DOHH2 (cell line): ENCODE measurements at regions not wholly inside any gene's neighbourhood (a gene's known extent, or its start where the extent isn't known, plus 50 kb on each side); places are given as distances from the start of the nearest gene placed in this dataset.

ENCODE experiments used
- H3F3A ChIP-seq: fragments of 200-600 bp; sonication (generic), shearing (Covaris generic); 2 replicates; pipeline ENCODE4 v1.6.0; 2016; ENCODE audit warnings: antibody characterized with exemption, mild to moderate bottlenecking; ENCODE audit not compliant: control insufficient read depth, insufficient read depth
- H3K27ac ChIP-seq: fragments of 200-600 bp; sonication (generic); 2 replicates; pipeline ENCODE4 v1.5.1; 2014; ENCODE audit warnings: low read depth, mild to moderate bottlenecking, low read length, moderate library complexity
- H3K27me3 ChIP-seq: fragments of 200-600 bp; sonication (generic); 2 replicates; pipeline ENCODE4 v1.6.1; 2014; ENCODE audit warnings: mild to moderate bottlenecking, low read length, mixed read lengths; ENCODE audit not compliant: control insufficient read depth
- H3K36me3 ChIP-seq: fragments of 200-600 bp; sonication (generic); 2 replicates; pipeline ENCODE4 v1.6.1; 2014; ENCODE audit warnings: mild to moderate bottlenecking, low read length, moderate library complexity, mixed read lengths; ENCODE audit not compliant: control insufficient read depth
- H3K4me1 ChIP-seq: fragments of 200-600 bp; sonication (generic); 2 replicates; pipeline ENCODE4 v1.6.1; 2014; ENCODE audit warnings: mild to moderate bottlenecking, low read length, mixed read lengths; ENCODE audit not compliant: control insufficient read depth
- H3K4me2 ChIP-seq: fragments of 200-600 bp; sonication (generic); 2 replicates; pipeline ENCODE4 v1.6.0; 2014; ENCODE audit warnings: mild to moderate bottlenecking, low read length, moderate library complexity
- H3K4me3 ChIP-seq: fragments of 200-600 bp; sonication (generic); 2 replicates; pipeline ENCODE4 v1.5.1; 2014; ENCODE audit warnings: mild to moderate bottlenecking, low read length, mixed read lengths
- H3K79me2 ChIP-seq: fragments of 200-600 bp; sonication (generic); 2 replicates; pipeline ENCODE4 v1.6.1; 2014; ENCODE audit warnings: mild to moderate bottlenecking, low read length, mixed read lengths; ENCODE audit not compliant: control insufficient read depth
- H3K9me2 ChIP-seq: fragments of 200-600 bp; sonication (generic); replicated peaks from 2 replicates; pipeline ENCODE4 v1.6.1; 2014; ENCODE audit warnings: mild to moderate bottlenecking, low read length, mixed read lengths; ENCODE audit not compliant: control insufficient read depth
- H3K9me3 ChIP-seq: fragments of 200-600 bp; sonication (generic); 2 replicates; pipeline ENCODE4 v1.6.1; 2014; ENCODE audit warnings: antibody characterized with exemption, low read length, mixed read lengths; ENCODE audit not compliant: control insufficient read depth, insufficient read depth
- H4K20me1 ChIP-seq: fragments of 200-600 bp; sonication (generic); 2 replicates; pipeline ENCODE4 v1.6.0; 2014; ENCODE audit warnings: low read depth, mild to moderate bottlenecking, antibody characterized with exemption, low read length, moderate library complexity; ENCODE audit not compliant: control insufficient read depth, insufficient read depth
- EZH2phosphoT487 ChIP-seq: fragments of 200-600 bp; sonication (generic); IDR thresholded peaks from 2 replicates; pipeline ENCODE4 v1.6.1; 2017; ENCODE audit warnings: borderline replicate concordance, mild to moderate bottlenecking, antibody characterized with exemption, low read length, moderate library complexity, mixed read lengths
- TF ChIP-seq, protein P1 (sequence below): fragments of 200-600 bp; sonication (generic); IDR thresholded peaks from one replicate; pipeline ENCODE4 v1.5.1; 2014; ENCODE audit warnings: antibody characterized with exemption, mild to moderate bottlenecking, low read depth, low read length; ENCODE audit not compliant: poor library complexity, severe bottlenecking

DNA sequence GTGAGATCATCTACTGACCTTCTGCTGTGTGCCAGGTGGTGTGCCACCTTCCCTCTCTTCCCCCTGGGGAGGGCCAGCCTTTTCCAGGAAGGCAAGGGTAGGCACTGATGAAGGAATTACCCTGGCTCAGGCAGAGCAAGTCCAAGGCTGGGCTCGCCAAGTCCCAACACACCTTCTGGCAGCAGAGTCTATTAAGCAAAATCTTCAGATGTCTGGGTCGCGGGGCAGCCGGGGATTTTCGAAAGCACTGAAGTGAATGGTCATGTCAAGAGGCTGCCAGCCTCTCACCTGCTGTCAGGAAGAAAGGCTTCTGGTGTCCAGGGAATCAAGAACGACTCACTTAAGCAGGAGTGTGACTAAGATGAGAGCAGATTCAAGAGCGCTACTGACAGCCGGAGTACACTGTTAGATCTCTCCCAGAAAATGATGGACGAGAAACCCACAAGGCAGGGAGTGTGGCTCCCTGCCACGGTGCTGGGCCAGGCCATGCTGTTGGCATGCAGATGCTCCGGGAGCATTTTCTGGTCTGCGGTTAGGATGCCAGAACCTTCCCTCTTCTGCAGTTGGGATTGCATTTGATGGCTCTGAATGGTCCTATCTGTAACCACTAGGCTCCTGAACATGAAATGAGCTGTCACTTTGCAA, 479.8 kb downstream of the SHQ1 start:
- no peaks in the 10 kb centered on the region for H3K4me1 ChIP-seq
- H3K9me3 ChIP-seq, result no peaks in the 10 kb centered on the region
- H3K27me3 ChIP-seq, result no peaks in the 10 kb centered on the region
- H3K4me3 ChIP-seq, result no peak overlapping the region
- no peak overlapping the region for H3K4me2 ChIP-seq
- no peaks in the 10 kb centered on the region for H3K79me2 ChIP-seq
- TF ChIP-seq, protein P1, sequence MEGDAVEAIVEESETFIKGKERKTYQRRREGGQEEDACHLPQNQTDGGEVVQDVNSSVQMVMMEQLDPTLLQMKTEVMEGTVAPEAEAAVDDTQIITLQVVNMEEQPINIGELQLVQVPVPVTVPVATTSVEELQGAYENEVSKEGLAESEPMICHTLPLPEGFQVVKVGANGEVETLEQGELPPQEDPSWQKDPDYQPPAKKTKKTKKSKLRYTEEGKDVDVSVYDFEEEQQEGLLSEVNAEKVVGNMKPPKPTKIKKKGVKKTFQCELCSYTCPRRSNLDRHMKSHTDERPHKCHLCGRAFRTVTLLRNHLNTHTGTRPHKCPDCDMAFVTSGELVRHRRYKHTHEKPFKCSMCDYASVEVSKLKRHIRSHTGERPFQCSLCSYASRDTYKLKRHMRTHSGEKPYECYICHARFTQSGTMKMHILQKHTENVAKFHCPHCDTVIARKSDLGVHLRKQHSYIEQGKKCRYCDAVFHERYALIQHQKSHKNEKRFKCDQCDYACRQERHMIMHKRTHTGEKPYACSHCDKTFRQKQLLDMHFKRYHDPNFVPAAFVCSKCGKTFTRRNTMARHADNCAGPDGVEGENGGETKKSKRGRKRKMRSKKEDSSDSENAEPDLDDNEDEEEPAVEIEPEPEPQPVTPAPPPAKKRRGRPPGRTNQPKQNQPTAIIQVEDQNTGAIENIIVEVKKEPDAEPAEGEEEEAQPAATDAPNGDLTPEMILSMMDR, result no peak
- no peak for TF ChIP-seq EZH2phosphoT487
- no peaks in the 10 kb centered on the region for H4K20me1 ChIP-seq
- H3K27ac ChIP-seq, result no peak overlapping the region
- no peaks in the 10 kb centered on the region for H3K9me2 ChIP-seq
- H3K36me3 ChIP-seq, result no peaks in the 10 kb centered on the region
- H3F3A ChIP-seq, result no peaks in the 10 kb centered on the region

DNA sequence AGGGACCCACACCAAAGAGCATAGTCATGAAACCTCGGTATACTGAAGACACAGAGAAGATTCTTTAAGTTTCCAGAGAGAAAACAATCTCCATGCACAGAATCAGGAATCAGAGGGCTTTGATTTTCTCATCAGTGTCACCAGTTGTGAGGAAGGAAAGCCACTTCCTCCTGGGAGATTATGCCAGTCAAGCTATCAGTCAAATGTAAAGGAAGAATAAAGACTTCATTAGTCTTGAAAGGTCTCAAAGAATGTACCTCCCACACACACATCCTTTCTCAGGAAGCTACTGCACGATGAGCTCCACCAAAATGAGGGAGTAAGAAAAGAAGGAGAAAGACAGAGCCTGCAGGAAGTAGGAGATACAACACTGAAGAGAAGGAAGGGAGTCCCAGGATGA, 486.3 kb downstream of the SHQ1 start:
- no peak overlapping the region for H3K27ac ChIP-seq
- no peak overlapping the region for H3K4me2 ChIP-seq
- H3K4me3 ChIP-seq, result no peak overlapping the region
- H3K9me2 ChIP-seq, result no peaks in the 10 kb centered on the region
- H4K20me1 ChIP-seq, result no peaks in the 10 kb centered on the region
- no peaks in the 10 kb centered on the region for H3K79me2 ChIP-seq
- no peaks in the 10 kb centered on the region for H3K9me3 ChIP-seq
- no peaks in the 10 kb centered on the region for H3F3A ChIP-seq
- no peaks in the 10 kb centered on the region for H3K36me3 ChIP-seq
- H3K4me1 ChIP-seq, result no peaks in the 10 kb centered on the region
- no peaks in the 10 kb centered on the region for H3K27me3 ChIP-seq
- TF ChIP-seq, protein P1, result no peak
- TF ChIP-seq EZH2phosphoT487, result no peak

DNA sequence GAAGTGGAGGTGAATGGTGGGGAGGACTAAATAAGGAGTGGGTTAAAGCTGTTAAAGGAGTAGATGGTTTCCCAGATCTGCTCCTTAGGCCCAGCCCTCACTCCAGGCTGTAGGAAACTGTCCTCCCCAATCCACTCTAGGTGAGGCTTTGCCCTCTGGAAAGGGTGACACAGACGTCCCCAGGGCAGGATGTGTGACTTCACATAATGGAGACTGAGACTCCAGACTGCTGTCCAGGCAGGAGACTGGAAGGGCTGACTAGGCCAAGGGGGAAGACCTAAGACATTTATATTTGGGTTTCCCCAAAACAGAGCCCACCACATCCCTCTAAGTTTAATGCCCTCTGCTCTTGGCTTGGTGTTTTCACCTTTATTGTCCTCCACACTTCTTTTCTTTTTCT, 488.5 kb downstream of the SHQ1 start:
- Histone ChIP-seq H3K27ac (no peak overlapping the region), H3K4me3 (no peak overlapping the region), H3K9me2 (no peaks in the 10 kb centered on the region), H4K20me1 (no peaks in the 10 kb centered on the region), H3K79me2 (no peaks in the 10 kb centered on the region), H3F3A (no peaks in the 10 kb centered on the region), H3K36me3 (no peaks in the 10 kb centered on the region), H3K27me3 (no peaks in the 10 kb centered on the region), H3K9me3 (no peaks in the 10 kb centered on the region), H3K4me2 (no peak overlapping the region), H3K4me1 (no peaks in the 10 kb centered on the region)
- TF ChIP-seq, protein P1, result no peak
- TF ChIP-seq EZH2phosphoT487, result no peak

DNA sequence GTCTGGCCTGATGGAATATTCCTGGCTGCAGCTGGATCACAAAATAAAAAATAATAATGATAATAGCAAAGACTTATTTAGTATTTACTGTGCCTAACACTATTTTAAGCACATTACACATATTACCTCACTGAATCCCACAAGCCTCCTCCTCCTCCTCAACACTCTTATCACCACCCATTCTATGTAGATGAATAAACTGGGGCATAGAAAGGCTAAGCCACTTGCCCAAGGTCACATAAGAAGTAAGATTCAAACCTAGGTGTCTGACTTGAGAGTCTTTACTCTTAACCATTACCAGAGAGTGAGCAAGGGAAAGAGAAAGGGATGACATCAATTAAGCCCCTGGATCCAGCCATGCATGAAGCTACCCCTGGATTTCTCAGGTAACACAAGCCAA, 493.1 kb downstream of the SHQ1 start:
- H3K4me3 ChIP-seq, result no peak overlapping the region
- no peaks in the 10 kb centered on the region for H3K4me1 ChIP-seq
- H3K27me3 ChIP-seq, result no peaks in the 10 kb centered on the region
- H4K20me1 ChIP-seq, result no peaks in the 10 kb centered on the region
- no peak overlapping the region for H3K4me2 ChIP-seq
- H3F3A ChIP-seq, result no peaks in the 10 kb centered on the region
- TF ChIP-seq, protein P1, result no peak
- TF ChIP-seq EZH2phosphoT487, result no peak
- H3K9me3 ChIP-seq, result no peaks in the 10 kb centered on the region
- H3K36me3 ChIP-seq, result no peaks in the 10 kb centered on the region
- H3K9me2 ChIP-seq, result no peaks in the 10 kb centered on the region
- H3K27ac ChIP-seq, result no peak overlapping the region
- no peaks in the 10 kb centered on the region for H3K79me2 ChIP-seq
